GM19397 (cell line): ENCODE measurements at regions not wholly inside any gene's neighbourhood (a gene's known extent, or its start where the extent isn't known, plus 50 kb on each side); places are given as distances from the start of the nearest gene placed in this dataset.

Experiments
- ATAC-seq: cut with Tn5 transposase; IDR thresholded peaks from one replicate; pipeline ENCODE4 v1.9.1; 2021; ENCODE audit warnings: mild to moderate bottlenecking, moderate library complexity; ENCODE audit not compliant: unreplicated experiment

DNA sequence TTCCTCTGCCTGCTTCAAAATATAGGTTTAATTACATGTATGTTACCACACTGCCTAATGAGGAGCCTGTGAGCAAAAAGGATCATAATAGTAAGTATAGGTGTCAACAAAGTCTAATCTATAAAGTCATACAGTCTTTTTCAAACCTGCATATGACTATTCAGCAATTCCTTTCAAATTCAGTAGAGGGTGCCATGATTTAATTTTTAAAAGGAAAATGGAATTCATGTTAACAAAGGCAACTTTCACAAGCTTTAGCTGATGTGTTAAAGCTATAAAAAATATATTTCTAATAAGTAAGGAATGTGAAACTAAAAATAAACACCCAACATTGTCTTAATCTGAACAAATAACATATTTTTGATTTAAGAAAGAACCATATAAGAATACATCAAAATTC lies 52.1 kb downstream of the MPP7 start:
- ATAC-seq, result no peak

GRCh38 chr10:28250358-28250757 lies 52.5 kb downstream of the MPP7 start:
- ATAC-seq, result no peak

DNA sequence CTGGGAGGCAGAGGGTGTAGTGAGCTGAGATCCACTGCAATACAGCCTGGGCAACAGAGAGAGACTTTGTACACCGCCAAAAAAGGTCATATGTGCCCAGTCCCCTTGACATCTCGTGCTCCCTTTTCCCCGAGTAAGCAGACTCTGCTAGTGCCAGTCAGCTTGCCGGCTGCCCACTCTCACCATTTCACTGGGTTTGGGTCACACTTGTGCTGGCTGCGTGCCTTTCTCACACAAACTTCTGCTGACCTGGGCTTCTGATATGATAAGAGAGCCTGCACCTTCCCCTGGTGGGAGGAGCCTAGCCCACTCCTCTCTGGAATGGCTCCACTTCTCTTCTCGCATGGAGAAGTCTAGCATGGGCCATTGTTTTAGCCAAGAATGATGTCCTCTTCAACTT lies 53.4 kb downstream of the MPP7 start:
- no peak for ATAC-seq

GRCh38 chr10:28248092-28248491 lies 54.8 kb downstream of the MPP7 start:
- ATAC-seq, result no peak

GRCh38 chr10:28246023-28246422 lies 56.8 kb downstream of the MPP7 start:
- ATAC-seq, result no peak

GRCh38 chr10:28243923-28244322 lies 58.9 kb downstream of the MPP7 start:
- ATAC-seq, result no peak

DNA sequence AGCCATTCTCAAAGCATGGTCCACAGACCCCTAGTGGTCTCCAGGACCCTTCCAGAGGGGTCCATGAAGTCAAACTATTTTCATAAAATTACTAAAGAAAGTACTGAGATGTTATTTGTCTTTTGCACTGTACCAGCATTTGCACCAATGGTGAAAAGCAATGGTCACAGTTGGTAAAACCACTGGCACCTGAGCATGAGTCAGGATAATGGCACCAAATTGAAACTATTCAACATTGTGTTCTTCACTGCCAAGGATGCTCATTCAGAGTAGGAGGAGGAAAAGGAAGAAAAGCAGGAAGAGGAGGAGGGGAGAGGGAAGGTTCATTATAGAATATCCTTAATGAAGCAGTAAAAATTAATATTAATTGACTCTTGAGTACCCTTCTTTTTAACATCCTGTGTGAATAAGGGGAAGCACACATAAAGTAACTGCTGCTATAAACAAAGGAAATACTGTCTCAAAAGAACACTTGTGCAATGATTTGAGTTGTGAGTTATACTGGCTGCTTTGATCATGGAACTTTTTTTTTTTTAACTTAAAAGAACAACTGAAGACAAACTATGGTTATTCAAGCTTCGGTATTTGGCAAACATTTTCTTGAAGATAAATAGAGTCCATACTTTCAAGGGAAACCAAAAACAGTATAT lies 60.2 kb downstream of the MPP7 start:
- ATAC-seq, result no peak

GRCh38 chr10:28241741-28242399 lies 61.0 kb downstream of the MPP7 start:
- ATAC-seq, result no peak

DNA sequence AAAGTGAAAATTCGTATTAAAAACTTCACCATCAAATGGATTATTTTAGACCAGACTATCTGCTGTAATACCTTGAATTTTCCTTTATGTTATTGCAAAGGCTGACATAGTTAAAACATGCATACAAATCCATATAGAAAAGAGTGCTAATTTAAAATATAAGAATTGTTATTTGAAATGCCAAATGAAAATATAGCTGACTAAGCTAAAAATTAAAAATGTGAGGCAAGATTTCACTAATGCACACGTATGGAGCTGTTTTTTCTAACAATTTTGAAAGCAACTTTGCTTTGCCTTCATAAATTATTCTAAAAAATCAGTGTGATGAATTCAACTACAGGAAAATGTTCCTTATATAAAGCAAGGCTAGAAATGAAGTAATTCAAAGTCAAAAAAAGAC lies 62.5 kb downstream of the MPP7 start:
- no peak for ATAC-seq

GRCh38 chr10:28236591-28236990 lies 66.3 kb downstream of the MPP7 start:
- no peak for ATAC-seq

DNA sequence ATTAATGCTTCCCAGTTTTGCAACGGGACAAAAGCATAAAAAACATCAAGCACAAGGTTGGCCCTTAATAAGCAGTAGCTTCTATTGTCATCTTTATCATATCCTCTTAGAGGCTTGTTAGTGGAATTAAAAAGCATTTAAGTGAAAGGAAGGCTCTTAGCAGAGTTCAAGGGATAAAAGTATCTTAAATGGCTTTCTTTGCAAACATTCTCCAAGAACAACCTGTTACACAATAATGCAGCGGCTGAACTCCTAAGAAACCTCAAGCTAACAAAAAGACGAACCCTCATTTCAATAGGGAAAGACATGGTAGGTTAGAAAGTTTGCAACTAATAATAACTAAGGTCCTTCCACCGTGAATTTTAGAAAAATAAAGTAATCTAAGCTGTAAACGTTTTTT lies 82.1 kb downstream of the MPP7 start:
- ATAC-seq, result no peak

GRCh38 chr10:28219251-28219650 lies 83.6 kb downstream of the MPP7 start:
- no peak for ATAC-seq

DNA sequence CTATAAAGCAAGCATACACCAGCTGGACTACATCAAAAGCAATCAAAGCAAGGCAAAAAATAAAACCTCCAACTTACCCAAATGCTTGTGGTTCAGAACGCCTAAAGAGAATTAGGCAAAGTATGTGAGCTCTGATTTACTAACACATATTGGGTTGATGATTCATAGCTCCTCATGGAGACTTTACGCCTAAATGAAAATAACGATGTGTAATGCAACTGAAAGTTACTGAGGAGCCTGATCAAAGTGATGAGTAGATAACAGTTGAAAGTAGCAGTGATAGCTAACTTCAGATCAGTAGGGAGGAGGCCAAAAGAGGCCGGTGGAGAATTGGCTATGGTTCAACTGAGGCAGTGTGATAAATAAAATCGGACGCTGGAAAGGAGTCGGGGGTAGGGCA lies 85.0 kb downstream of the MPP7 start:
- no peak for ATAC-seq

DNA sequence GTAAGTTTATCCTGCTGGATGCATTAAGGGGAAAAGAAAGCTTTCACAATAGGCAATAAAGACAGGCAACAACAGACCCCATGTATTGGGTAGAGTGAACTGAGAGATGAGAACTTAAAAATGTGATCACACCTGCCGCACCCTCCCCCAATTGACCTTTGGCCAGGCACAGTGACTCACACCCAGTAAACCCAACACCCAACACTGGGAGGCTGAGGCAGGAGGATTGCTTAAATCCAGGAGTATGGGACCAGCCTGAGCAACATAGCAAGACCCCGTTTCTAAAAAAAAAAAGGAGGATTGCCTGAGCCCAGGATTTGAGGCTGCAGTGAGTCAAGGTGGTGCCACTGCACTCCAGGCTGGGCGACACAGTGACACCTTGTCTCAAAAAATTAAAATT lies 86.9 kb downstream of the MPP7 start:
- no peak for ATAC-seq

DNA sequence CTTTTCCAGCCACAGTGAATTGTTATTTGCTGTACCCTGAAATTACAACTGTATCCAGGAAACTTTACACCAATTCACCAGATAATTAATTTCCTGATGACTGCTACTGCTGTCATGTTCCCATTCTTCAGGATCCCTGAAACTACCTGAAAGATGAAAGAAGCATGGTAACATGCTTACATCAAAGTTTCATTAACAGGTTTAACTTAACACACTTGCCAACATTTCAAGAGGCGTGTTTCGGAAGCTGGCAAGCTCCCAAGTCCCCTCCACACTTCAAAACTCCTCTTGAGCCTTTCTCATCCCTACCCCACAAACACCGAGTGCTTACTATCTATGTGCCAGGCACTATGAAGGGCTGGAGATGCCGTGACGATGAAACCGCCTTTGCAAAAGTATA lies 88.6 kb downstream of the MPP7 start:
- ATAC-seq, result no peak

GRCh38 chr10:28211759-28212158 lies 91.1 kb downstream of the MPP7 start:
- no peak for ATAC-seq

- ATAC-seq, result no peak
Observed at GRCh38 chr10:28207799-28208198, 95.1 kb downstream of the MPP7 start.

DNA sequence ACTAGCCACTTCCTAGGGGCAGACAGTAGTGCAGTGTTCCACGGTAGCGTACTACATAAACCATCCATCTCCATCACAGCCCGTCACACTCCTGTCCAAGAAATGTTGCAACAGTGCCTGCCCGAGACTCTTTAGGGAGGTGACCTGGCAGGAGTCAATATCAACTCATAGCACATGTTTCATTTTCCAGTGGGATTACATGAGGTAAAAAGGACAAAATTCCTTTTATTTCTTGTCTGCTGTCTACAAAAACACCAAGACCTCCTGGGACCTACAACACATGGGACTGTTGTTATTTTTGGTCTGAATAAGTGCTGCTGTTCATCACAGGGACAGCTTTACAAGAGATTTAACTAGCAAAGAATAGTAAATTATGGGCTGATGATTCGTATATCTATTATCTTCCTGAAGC lies 99.9 kb downstream of the MPP7 start:
- no peak for ATAC-seq

DNA sequence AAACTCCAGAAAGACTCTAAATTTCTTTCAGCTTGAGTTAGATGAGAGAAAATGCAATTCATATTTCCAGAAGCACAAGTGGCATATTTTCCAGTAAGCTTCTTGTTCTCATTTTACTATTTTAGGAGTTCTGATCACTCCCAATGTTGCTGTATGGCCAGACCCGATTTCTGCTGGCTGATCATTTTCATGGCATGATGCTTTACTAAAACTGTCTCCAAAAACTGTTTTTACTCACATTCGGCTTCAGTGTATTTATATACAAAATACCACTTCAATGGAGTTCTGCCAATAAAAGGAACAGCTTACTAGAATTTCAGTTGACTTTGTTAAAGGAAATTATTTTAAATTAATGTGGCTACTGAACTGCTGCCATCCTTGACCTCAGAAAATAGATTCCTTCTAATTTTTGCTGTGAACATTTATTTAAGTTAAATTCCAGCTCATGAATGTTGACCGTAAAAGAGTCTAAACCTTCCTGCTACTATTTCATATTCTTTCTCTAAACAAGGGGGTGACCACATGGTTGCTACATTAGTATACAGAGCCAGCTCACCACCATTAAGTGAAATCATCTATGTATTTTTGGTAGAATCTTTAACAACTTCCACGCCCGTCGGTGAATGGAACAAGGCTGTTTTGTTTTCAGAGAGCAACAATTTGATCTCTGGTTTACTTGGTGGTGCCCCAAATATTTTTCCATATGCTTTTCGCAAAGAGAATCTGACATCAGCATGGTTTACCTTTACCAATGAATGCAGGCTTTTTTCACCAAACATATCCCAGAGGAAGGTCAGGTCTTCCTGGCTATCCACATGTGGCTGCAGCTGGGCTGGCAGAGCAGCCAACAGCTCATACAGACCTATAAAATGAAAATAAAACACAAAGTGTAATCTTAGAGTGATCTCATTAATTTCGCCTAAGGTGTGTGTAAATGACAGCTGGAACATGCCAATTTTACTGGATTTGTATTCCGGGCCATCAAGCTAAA lies 101.2 kb downstream of the MPP7 start:
- no peak for ATAC-seq

- no peak for ATAC-seq
Observed at GRCh38 chr10:28200775-28201174, 102.1 kb downstream of the MPP7 start.

- no peak for ATAC-seq
Observed at GRCh38 chr10:28199941-28200340, 102.9 kb downstream of the MPP7 start.

DNA sequence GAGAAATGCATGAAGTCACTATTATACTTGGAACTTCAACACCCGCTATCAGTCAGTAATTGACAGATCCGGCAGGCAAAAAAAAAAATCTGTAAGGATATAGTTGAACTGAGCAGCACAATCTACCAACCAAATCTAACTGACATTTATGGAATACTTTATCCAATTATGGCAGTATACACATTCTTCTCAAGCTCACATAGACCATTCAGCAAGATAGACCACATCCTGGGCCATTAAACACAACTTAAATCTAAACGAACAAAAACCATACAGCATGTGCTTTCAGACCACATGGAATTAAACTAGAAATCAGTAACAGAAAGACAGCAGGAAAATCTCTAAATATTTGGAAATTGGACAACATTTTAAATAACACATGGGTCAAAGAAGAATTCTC lies 112.7 kb downstream of the MPP7 start:
- no peak for ATAC-seq
